Osteocyte (in vitro differentiated cells): ENCODE measurements at regions not wholly inside any gene's neighbourhood (a gene's known extent, or its start where the extent isn't known, plus 50 kb on each side); places are given as distances from the start of the nearest gene placed in this dataset.

Experiments used
- DNase-seq: peaks from one replicate; pipeline ENCODE4 v3.0.0; 2021; ENCODE audit warnings: mixed read lengths; ENCODE audit not compliant: unreplicated experiment; ENCODE audit errors: extremely low spot score
- H3K27ac Mint-ChIP-seq: one replicate; pipeline ENCODE4 v1.8.0; 2021; ENCODE audit warnings: mild to moderate bottlenecking, mixed read lengths; ENCODE audit not compliant: unreplicated experiment
- H3K27me3 Mint-ChIP-seq: one replicate; pipeline ENCODE4 v1.8.0; 2021; ENCODE audit warnings: mixed read lengths; ENCODE audit not compliant: unreplicated experiment
- H3K36me3 Mint-ChIP-seq: one replicate; pipeline ENCODE4 v1.8.0; 2021; ENCODE audit warnings: mixed read lengths; ENCODE audit not compliant: unreplicated experiment
- H3K4me1 Mint-ChIP-seq: one replicate; pipeline ENCODE4 v1.8.0; 2021; ENCODE audit warnings: mixed read lengths; ENCODE audit not compliant: unreplicated experiment
- H3K4me3 Mint-ChIP-seq: one replicate; pipeline ENCODE4 v1.8.0; 2021; ENCODE audit warnings: mild to moderate bottlenecking, moderate library complexity, mixed read lengths; ENCODE audit not compliant: unreplicated experiment
- H3K9me3 Mint-ChIP-seq: one replicate; pipeline ENCODE4 v1.8.0; 2021; ENCODE audit warnings: mixed read lengths; ENCODE audit not compliant: unreplicated experiment
- TF ChIP-seq, protein P1 (sequence below): fragments of 200-600 bp; sonication (generic); IDR thresholded peaks from 2 replicates; pipeline ENCODE4 v1.5.0; 2021; ENCODE audit warnings: antibody characterized with exemption, mild to moderate bottlenecking, moderate library complexity

DNA sequence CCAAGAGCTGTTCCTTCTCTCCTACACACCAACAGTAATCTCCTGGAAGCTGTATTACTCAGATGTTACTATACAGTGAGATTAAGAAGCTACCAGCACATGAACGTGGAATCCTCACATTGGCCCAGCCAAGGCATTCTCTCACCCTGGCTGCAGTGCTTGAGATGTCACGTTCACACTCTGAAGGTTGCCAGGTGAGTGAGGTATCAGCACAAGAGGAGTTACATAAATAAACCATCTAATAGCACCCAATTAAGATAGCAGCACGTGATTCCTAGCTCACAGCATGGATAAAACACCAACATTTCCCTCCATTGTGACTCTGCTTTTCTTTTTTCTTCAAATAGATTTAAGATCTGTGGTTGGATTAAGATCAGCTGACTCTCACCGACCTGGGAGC is 182.8 kb downstream of the PLPP3 start:
- no peaks in the 10 kb centered on the region for H3K27me3 Mint-ChIP-seq
- H3K27ac Mint-ChIP-seq, result no peak overlapping the region
- TF ChIP-seq, protein P1, sequence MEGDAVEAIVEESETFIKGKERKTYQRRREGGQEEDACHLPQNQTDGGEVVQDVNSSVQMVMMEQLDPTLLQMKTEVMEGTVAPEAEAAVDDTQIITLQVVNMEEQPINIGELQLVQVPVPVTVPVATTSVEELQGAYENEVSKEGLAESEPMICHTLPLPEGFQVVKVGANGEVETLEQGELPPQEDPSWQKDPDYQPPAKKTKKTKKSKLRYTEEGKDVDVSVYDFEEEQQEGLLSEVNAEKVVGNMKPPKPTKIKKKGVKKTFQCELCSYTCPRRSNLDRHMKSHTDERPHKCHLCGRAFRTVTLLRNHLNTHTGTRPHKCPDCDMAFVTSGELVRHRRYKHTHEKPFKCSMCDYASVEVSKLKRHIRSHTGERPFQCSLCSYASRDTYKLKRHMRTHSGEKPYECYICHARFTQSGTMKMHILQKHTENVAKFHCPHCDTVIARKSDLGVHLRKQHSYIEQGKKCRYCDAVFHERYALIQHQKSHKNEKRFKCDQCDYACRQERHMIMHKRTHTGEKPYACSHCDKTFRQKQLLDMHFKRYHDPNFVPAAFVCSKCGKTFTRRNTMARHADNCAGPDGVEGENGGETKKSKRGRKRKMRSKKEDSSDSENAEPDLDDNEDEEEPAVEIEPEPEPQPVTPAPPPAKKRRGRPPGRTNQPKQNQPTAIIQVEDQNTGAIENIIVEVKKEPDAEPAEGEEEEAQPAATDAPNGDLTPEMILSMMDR, result no peak
- peaks cover 5% of the 10 kb centered on the region for H3K4me1 Mint-ChIP-seq
- DNase-seq, result no peak
- no peaks in the 10 kb centered on the region for H3K9me3 Mint-ChIP-seq
- no peaks in the 10 kb centered on the region for H3K36me3 Mint-ChIP-seq
- H3K4me3 Mint-ChIP-seq, result no peak overlapping the region

- Mint-ChIP-seq H3K4me1 (peaks cover 5% of the 10 kb centered on the region), H3K27ac (no peak overlapping the region), H3K9me3 (no peaks in the 10 kb centered on the region), H3K4me3 (no peak overlapping the region), H3K27me3 (no peaks in the 10 kb centered on the region), H3K36me3 (no peaks in the 10 kb centered on the region)
- no peak for DNase-seq
- TF ChIP-seq, protein P1, result no peak
Observed at GRCh38 chr1:56395776-56396175, 183.6 kb downstream of the PLPP3 start.

DNA sequence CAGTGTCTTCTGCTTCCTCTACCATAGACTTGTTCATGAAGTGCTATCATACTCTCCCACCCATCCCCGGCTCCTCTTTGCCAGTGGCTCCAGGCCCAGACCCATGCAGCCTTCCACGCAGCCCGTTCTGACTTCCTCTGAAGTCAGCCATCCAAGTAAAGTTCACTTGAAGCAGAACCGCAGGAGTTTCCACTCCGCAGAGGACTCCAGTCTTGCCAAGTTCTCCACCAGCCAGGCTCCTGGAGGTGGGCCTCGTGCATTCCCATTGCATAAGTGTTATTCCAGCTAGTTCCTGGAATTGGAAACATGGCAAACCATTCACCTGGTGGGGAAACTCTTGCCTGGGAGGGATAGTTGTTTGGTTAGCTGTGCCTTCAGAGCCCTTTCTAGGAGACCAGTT is 185.1 kb downstream of the PLPP3 start:
- Mint-ChIP-seq H3K9me3 (no peaks in the 10 kb centered on the region), H3K27me3 (no peaks in the 10 kb centered on the region)
- TF ChIP-seq, protein P1, result no peak

GRCh38 chr1:56390934-56391731 is 188.2 kb downstream of the PLPP3 start:
- Mint-ChIP-seq H3K36me3 (no peaks in the 10 kb centered on the region), H3K27ac (no peak overlapping the region), H3K9me3 (peaks cover 8% of the 10 kb centered on the region), H3K27me3 (no peaks in the 10 kb centered on the region), H3K4me3 (no peak overlapping the region), H3K4me1 (no peaks in the 10 kb centered on the region)
- TF ChIP-seq, protein P1, result no peak
- no peak for DNase-seq

More for the DNA sequence above, 185.1 kb downstream of the PLPP3 start:
- Mint-ChIP-seq H3K4me1 (peaks cover 2% of the 10 kb centered on the region), H3K27ac (no peak overlapping the region), H3K4me3 (no peak overlapping the region), H3K36me3 (no peaks in the 10 kb centered on the region)
- DNase-seq, result no peak

GRCh38 chr1:56390232-56390867 is 189.0 kb downstream of the PLPP3 start:
- Mint-ChIP-seq H3K4me3 (no peak overlapping the region), H3K27ac (no peak overlapping the region), H3K27me3 (no peaks in the 10 kb centered on the region), H3K36me3 (no peaks in the 10 kb centered on the region), H3K9me3 (peaks cover 8% of the 10 kb centered on the region), H3K4me1 (no peaks in the 10 kb centered on the region)
- DNase-seq, result no peak
- TF ChIP-seq, protein P1, result no peak
